Liver (tissue), 3 donors: ENCODE measurements at regions not wholly inside any gene's neighbourhood (a gene's known extent, or its start where the extent isn't known, plus 50 kb on each side); places are given as distances from the start of the nearest gene placed in this dataset.

Experiments
- ATF3 ChIP-seq: IDR thresholded peaks from 2 replicates; pipeline ENCODE4 v1.6.1; 2016; ENCODE audit warnings: antibody characterized with exemption
- CTCF ChIP-seq: fragments of 150-350 bp; IDR thresholded peaks from 2 replicates; pipeline ENCODE4 v1.5.1; 2017; ENCODE audit warnings: improper control_type of control experiment, low read depth, low read length; ENCODE audit not compliant: missing input control
- FOXA1 ChIP-seq: IDR thresholded peaks from 2 replicates; pipeline ENCODE4 v1.6.1; 2016; ENCODE audit warnings: antibody characterized with exemption
- MAX ChIP-seq: IDR thresholded peaks from 2 replicates; pipeline ENCODE4 v1.6.1; 2016; ENCODE audit warnings: antibody characterized with exemption
- RAD21 ChIP-seq, 2 donors: IDR thresholded peaks; 2 replicates each; pipeline ENCODE4 v1.6.1; 2016; ENCODE audit warnings: antibody characterized with exemption in 2 of 2, mild to moderate bottlenecking in 2 of 2
- REST ChIP-seq: IDR thresholded peaks from 2 replicates; pipeline ENCODE4 v1.6.1; 2016; ENCODE audit warnings: antibody characterized with exemption, mild to moderate bottlenecking
- SP1 ChIP-seq: IDR thresholded peaks from 2 replicates; pipeline ENCODE4 v1.6.1; 2018; ENCODE audit warnings: antibody characterized with exemption, mild to moderate bottlenecking
- TAF1 ChIP-seq: conservative IDR thresholded peaks from 2 replicates; pipeline ENCODE4 v1.6.1; 2016; ENCODE audit warnings: antibody characterized with exemption, mild to moderate bottlenecking
- YY1 ChIP-seq: IDR thresholded peaks from 2 replicates; pipeline ENCODE4 v1.6.1; 2016; ENCODE audit warnings: antibody characterized with exemption, mild to moderate bottlenecking
- donor health status: healthy.
- donor health status: healthy.

- TF ChIP-seq CTCF (no peak), ATF3 (no peak), TAF1 (no peak), FOXA1 (no peak), RAD21 (IDR thresholded peaks at IDR 0.05) (no peak), MAX (no peak), YY1 (no peak), REST (no peak), SP1 (no peak)
Observed at GRCh38 chr16:86429663-86430062, 80.7 kb upstream of the FOXF1 start.
